Large intestine (tissue), 3 donors: ENCODE measurements at regions not wholly inside any gene's neighbourhood (a gene's known extent, or its start where the extent isn't known, plus 50 kb on each side); places are given as distances from the start of the nearest gene placed in this dataset.
"Not testable (repeated sequence)": the region's sequence is repeated elsewhere in the genome, so short reads cannot be mapped to it uniquely, and the experiment has no call there.

Experiments
- DNase-seq, 2 donors: peaks; one replicate each; pipeline versions ENCODE4 v3.0.0 to v3.0.0-alpha.2; 2013
- H3K27ac ChIP-seq: one replicate; pipeline ENCODE4 v1.5.1; 2013; ENCODE audit warnings: low read length
- H3K27me3 ChIP-seq: 2 replicates; pipeline ENCODE4 v1.6.1; 2013; ENCODE audit warnings: low read length; ENCODE audit not compliant: control insufficient read depth, insufficient read depth
- H3K36me3 ChIP-seq: 2 replicates; pipeline ENCODE4 v1.6.1; 2013; ENCODE audit warnings: low read length; ENCODE audit not compliant: control insufficient read depth, insufficient read depth
- H3K4me1 ChIP-seq: one replicate; pipeline ENCODE4 v1.6.1; 2013; ENCODE audit warnings: low read length; ENCODE audit not compliant: control insufficient read depth, insufficient read depth
- H3K4me3 ChIP-seq: one replicate; pipeline ENCODE4 v1.5.1; 2013; ENCODE audit warnings: low read length
- H3K9me3 ChIP-seq: one replicate; pipeline ENCODE4 v1.6.1; 2013; ENCODE audit warnings: mild to moderate bottlenecking, low read depth, low read length, moderate library complexity; ENCODE audit not compliant: control insufficient read depth
- WGBS: methylation state at CpG from one replicate; pipeline ENCODE4 v1.1.5; 2013; ENCODE audit warnings: low lambda C conversion rate; ENCODE audit not compliant: insufficient coverage; 5-methylcytosine and 5-hydroxymethylcytosine counted together

- DNase-seq, H3K27me3 ChIP-seq, H3K4me1 ChIP-seq, H3K36me3 ChIP-seq, H3K9me3 ChIP-seq, H3K4me3 ChIP-seq, H3K27ac ChIP-seq: not testable (repeated sequence)
- WGBS: no CpG with 5 or more reads among the region's 8 CpGs
These were observed 607.0 kb downstream of the LMO7 start for GRCh38 chr13:76243120-76243519.

- 60% methylated on average over 1 of the region's 4 CpGs for WGBS
- no peaks in the 10 kb centered on the region for H3K27me3 ChIP-seq
- H3K9me3 ChIP-seq: no peaks in the 10 kb centered on the region
- no peaks in the 10 kb centered on the region for H3K4me1 ChIP-seq
- no peak overlapping the region for H3K27ac ChIP-seq
- no peak overlapping the region for H3K4me3 ChIP-seq
- no peaks in the 10 kb centered on the region for H3K36me3 ChIP-seq
- no peak for DNase-seq
These were observed 603.0 kb downstream of the LMO7 start for GRCh38 chr13:76239031-76239680.

- no peak for DNase-seq
- Histone ChIP-seq H3K4me1 (no peaks in the 10 kb centered on the region), H3K36me3 (no peaks in the 10 kb centered on the region), H3K27me3 (no peaks in the 10 kb centered on the region), H3K27ac (no peak overlapping the region), H3K9me3 (no peaks in the 10 kb centered on the region), H3K4me3 (no peak overlapping the region)
- no CpG with 5 or more reads among the region's 4 CpGs for WGBS
These were observed 595.5 kb downstream of the LMO7 start for GRCh38 chr13:76231522-76232167.

GRCh38 chr13:76229281-76229680, 593.2 kb downstream of the LMO7 start:
- no peak overlapping the region for H3K27ac ChIP-seq
- no peaks in the 10 kb centered on the region for H3K9me3 ChIP-seq
- no peak for DNase-seq
- no peak overlapping the region for H3K4me3 ChIP-seq
- no CpG with 5 or more reads among the region's 2 CpGs for WGBS
- no peaks in the 10 kb centered on the region for H3K36me3 ChIP-seq
- H3K4me1 ChIP-seq: no peaks in the 10 kb centered on the region
- no peaks in the 10 kb centered on the region for H3K27me3 ChIP-seq

GRCh38 chr13:76226941-76227340, 590.8 kb downstream of the LMO7 start:
- no CpG with 5 or more reads among the region's 1 CpG for WGBS
- Histone ChIP-seq H3K36me3 (no peaks in the 10 kb centered on the region), H3K4me1 (no peaks in the 10 kb centered on the region), H3K4me3 (no peak overlapping the region), H3K9me3 (no peaks in the 10 kb centered on the region), H3K27me3 (no peaks in the 10 kb centered on the region), H3K27ac (no peak overlapping the region)
- peak in 1 of 2 donors; percentile 11 for DNase-seq

GRCh38 chr13:76225815-76226489, 589.8 kb downstream of the LMO7 start:
- Histone ChIP-seq H3K9me3 (no peaks in the 10 kb centered on the region), H3K36me3 (no peaks in the 10 kb centered on the region), H3K4me3 (no peak overlapping the region), H3K27me3 (no peaks in the 10 kb centered on the region), H3K27ac (no peak overlapping the region), H3K4me1 (no peaks in the 10 kb centered on the region)
- WGBS: 65% methylated on average over 3 of the region's 8 CpGs
- DNase-seq: peak; percentile 9 to 33

- Histone ChIP-seq H3K27ac (no peak overlapping the region), H3K36me3 (no peaks in the 10 kb centered on the region), H3K4me3 (no peak overlapping the region), H3K27me3 (no peaks in the 10 kb centered on the region), H3K4me1 (no peaks in the 10 kb centered on the region), H3K9me3 (no peaks in the 10 kb centered on the region)
- no peak for DNase-seq
- WGBS: 100% methylated on average over 1 of the region's 5 CpGs
These were observed 587.9 kb downstream of the LMO7 start for GRCh38 chr13:76223999-76224398.

- no CpG with 5 or more reads among the region's 2 CpGs for WGBS
- no peak overlapping the region for H3K4me3 ChIP-seq
- no peaks in the 10 kb centered on the region for H3K36me3 ChIP-seq
- H3K4me1 ChIP-seq: no peaks in the 10 kb centered on the region
- no peaks in the 10 kb centered on the region for H3K27me3 ChIP-seq
- H3K9me3 ChIP-seq: no peaks in the 10 kb centered on the region
- no peak overlapping the region for H3K27ac ChIP-seq
- no peak for DNase-seq
These were observed 587.4 kb downstream of the LMO7 start for GRCh38 chr13:76223565-76223964.

GRCh38 chr13:76222511-76222910, 586.4 kb downstream of the LMO7 start:
- no peak for DNase-seq
- H3K36me3 ChIP-seq: no peaks in the 10 kb centered on the region
- H3K9me3 ChIP-seq: no peaks in the 10 kb centered on the region
- H3K4me1 ChIP-seq: no peaks in the 10 kb centered on the region
- 100% methylated on average over 1 of the region's 2 CpGs for WGBS
- no peak overlapping the region for H3K4me3 ChIP-seq
- no peaks in the 10 kb centered on the region for H3K27me3 ChIP-seq
- no peak overlapping the region for H3K27ac ChIP-seq

GRCh38 chr13:76216729-76217128, 580.6 kb downstream of the LMO7 start:
- no peaks in the 10 kb centered on the region for H3K4me1 ChIP-seq
- DNase-seq: no peak
- H3K9me3 ChIP-seq: no peaks in the 10 kb centered on the region
- WGBS: no CpG with 5 or more reads among the region's 2 CpGs
- H3K4me3 ChIP-seq: no peak overlapping the region
- no peaks in the 10 kb centered on the region for H3K27me3 ChIP-seq
- no peak overlapping the region for H3K27ac ChIP-seq
- H3K36me3 ChIP-seq: no peaks in the 10 kb centered on the region
